ENCODE measurements at regions not wholly inside any gene's neighbourhood (a gene's known extent, or its start where the extent isn't known, plus 50 kb on each side); places are given as distances from the start of the nearest gene placed in this dataset.

DNA sequence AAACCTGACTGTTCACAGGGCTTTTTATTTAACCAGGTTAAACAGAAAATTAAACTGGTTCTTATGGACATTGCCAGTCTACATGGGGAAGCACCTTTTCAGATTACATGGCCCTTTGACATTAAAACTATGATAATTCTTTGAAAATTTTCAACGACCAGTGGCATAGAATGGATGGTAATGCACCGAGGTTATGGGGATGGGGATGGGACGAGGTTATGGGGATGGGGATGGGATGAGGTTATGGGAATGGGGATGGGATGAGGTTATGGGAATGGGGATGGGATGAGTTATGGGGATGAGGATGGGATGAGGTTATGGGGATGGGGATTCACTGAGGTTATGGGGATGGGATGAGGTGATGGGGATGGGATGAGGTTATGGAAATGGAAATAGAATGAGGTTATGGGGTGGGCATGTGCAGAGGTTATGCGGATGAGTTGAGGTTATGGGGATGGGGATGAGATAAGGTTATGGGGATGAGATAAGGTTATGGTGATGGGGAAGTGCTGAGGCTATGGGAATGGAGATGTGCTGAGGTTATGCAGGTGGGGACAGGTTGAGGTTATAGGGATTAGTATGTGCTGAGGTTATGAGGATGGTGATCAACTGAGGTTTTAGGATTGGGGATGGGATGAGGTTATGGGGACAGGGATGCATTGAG lies 541.9 kb downstream of the CDH26 start:
- CTCF ChIA-PET, result no interaction called here
- Histone ChIP-seq H2BK120ac (ENCODE audit: low read depth, low read length) (no peak overlapping the region), H3K36me3 (ENCODE audit: control insufficient read depth, insufficient read depth, low read length) (no peaks in the 10 kb centered on the region), H3K14ac (replicated peaks; ENCODE audit: low read depth, low read length) (no peak overlapping the region), H2AK9ac (replicated peaks; ENCODE audit: low read depth, low read length, poor library complexity) (no peak overlapping the region), H2BK15ac (ENCODE audit: low read depth, low read length) (no peak overlapping the region), H3K4ac (ENCODE audit: low read depth, low read length) (no peak overlapping the region), H3K27ac (ENCODE audit: insufficient read depth, low read length) (no peak overlapping the region), H4K5ac (ENCODE audit: low read depth, low read length) (no peak overlapping the region), H3K27me3 (ENCODE audit: control insufficient read depth, insufficient read depth, low read length) (no peaks in the 10 kb centered on the region), H3K79me1 (ENCODE audit: low read depth in 1 of 2, low read length in 2 of 2) (no peaks in the 10 kb centered on the region), H3K4me1 (ENCODE audit: control insufficient read depth, insufficient read depth, low read length) (no peaks in the 10 kb centered on the region), H2AFZ (replicated peaks; ENCODE audit: low read length, poor library complexity) (no peak overlapping the region), H2BK5ac (ENCODE audit: low read depth, low read length, poor library complexity, severe bottlenecking) (no peak overlapping the region), H4K20me1 (ENCODE audit: insufficient read depth, low read length) (no peaks in the 10 kb centered on the region), H3K9ac (ENCODE audit: low read depth, low read length) (no peak overlapping the region), H2AK5ac (ENCODE audit: low read depth, low read length) (no peak overlapping the region), H3K18ac (ENCODE audit: low read depth, low read length) (no peak overlapping the region), H4K8ac (ENCODE audit: low read depth in 2 of 2, low read length in 2 of 2) (no peak overlapping the region), H3K23ac (ENCODE audit: low read depth, low read length) (no peak overlapping the region), H3K56ac (ENCODE audit: extremely low read depth, insufficient read depth, low read length) (no peak overlapping the region), H2BK20ac (ENCODE audit: low read depth, low read length) (no peak overlapping the region), H3K9me1 (ENCODE audit: insufficient read depth, low read length) (no peaks in the 10 kb centered on the region), H3K9me3 (ENCODE audit: control insufficient read depth, insufficient read depth, low read length) (no peaks in the 10 kb centered on the region), H3K4me3 (ENCODE audit: insufficient read depth, low read depth, low read length) (no peak overlapping the region), H3K4me2 (ENCODE audit: low read depth, low read length) (no peak overlapping the region), H4K91ac (ENCODE audit: insufficient read depth, low read depth, low read length) (no peak overlapping the region)
- DNase-seq (no peak), ATAC-seq (ENCODE audit: low read depth) (no peak)
- intact Hi-C loops (cut with micrococcal nuclease), result no loop called here
- in situ Hi-C loops (cut with MboI; ENCODE audit: low sequenced_read_pairs), result no loop called here
- POLR2A ChIA-PET (ENCODE audit: unreplicated experiment), result no interaction called here
- 76 to 100% methylated on average over 2 to 4 of the region's 4 CpGs for WGBS, 2 experiments (ENCODE audit: extremely low coverage in 2 of 2, insufficient read length in 1 of 2)
- TF ChIP-seq FOS (IDR thresholded peaks at IDR 0.05; ENCODE audit: low read depth, low read length) (no peak), CTCF (conservative IDR thresholded peaks at IDR 0.05; ENCODE audit: low read depth, low read length) (no peak), MXI1 (IDR thresholded peaks at IDR 0.05; ENCODE audit: borderline replicate concordance, low read depth, low read length) (no peak), SMC3 (IDR thresholded peaks at IDR 0.05; ENCODE audit: low read depth, low read length) (no peak), RCOR1 (IDR thresholded peaks at IDR 0.05; ENCODE audit: insufficient replicate concordance, low read length) (no peak), MAZ (IDR thresholded peaks at IDR 0.05; ENCODE audit: borderline replicate concordance, low read depth, low read length) (no peak), MAFK (IDR thresholded peaks at IDR 0.05; ENCODE audit: low read depth, low read length) (no peak), ELK1 (IDR thresholded peaks at IDR 0.05; ENCODE audit: borderline replicate concordance, low read depth, low read length) (no peak), BHLHE40 (IDR thresholded peaks at IDR 0.05; ENCODE audit: low read depth, low read length) (no peak), NFE2L2 (IDR thresholded peaks at IDR 0.05; ENCODE audit: low read depth, low read length) (no peak), CHD1 (IDR thresholded peaks at IDR 0.05; ENCODE audit: low read depth, low read length) (no peak), CEBPB (IDR thresholded peaks at IDR 0.05; ENCODE audit: low read depth, low read length) (no peak), RAD21 (IDR thresholded peaks at IDR 0.05; ENCODE audit: low read length) (no peak), POLR2A (IDR thresholded peaks at IDR 0.05; ENCODE audit: low read depth, low read length) (no peak), RFX5 (IDR thresholded peaks at IDR 0.05; ENCODE audit: low read depth, low read length) (no peak)
- BruUV-seq (replicated peaks), result no TSS peak
- dilution Hi-C loops (cut with HindIII; ENCODE audit: low sequenced_read_pairs, unreplicated experiment), result no loop called here
